ENCODE measurements at regions not wholly inside any gene's neighbourhood (a gene's known extent, or its start where the extent isn't known, plus 50 kb on each side); places are given as distances from the start of the nearest gene placed in this dataset.
"Not testable (repeated sequence)": the region's sequence is repeated elsewhere in the genome, so short reads cannot be mapped to it uniquely, and the experiment has no call there.

GRCh38 chr14:43568022-43568421 lies 939.1 kb downstream of the FSCB start:
- no peak for DNase-seq (ENCODE audit: low read depth)

- DNase-seq (ENCODE audit: low read depth), result no peak
These were observed 958.7 kb downstream of the FSCB start for GRCh38 chr14:43548368-43548767.

- DNase-seq (ENCODE audit: low read depth), result not testable (repeated sequence)
These were observed 959.5 kb downstream of the FSCB start for GRCh38 chr14:43547596-43547995.

GRCh38 chr14:43541356-43541755 lies 965.7 kb downstream of the FSCB start:
- DNase-seq (ENCODE audit: low read depth), result no peak

GRCh38 chr14:43540948-43541347 lies 966.1 kb downstream of the FSCB start:
- no peak for DNase-seq (ENCODE audit: low read depth)

- DNase-seq (ENCODE audit: low read depth), result no peak
These were observed 967.9 kb downstream of the FSCB start for GRCh38 chr14:43539210-43539609.

- no peak for DNase-seq (ENCODE audit: low read depth)
These were observed 971.7 kb downstream of the FSCB start for GRCh38 chr14:43535231-43535838.

GRCh38 chr14:43532825-43533416 lies 974.2 kb downstream of the FSCB start:
- no peak for DNase-seq (ENCODE audit: low read depth)

GRCh38 chr14:43528321-43528720 lies 978.8 kb downstream of the FSCB start:
- no peak for DNase-seq (ENCODE audit: low read depth)

GRCh38 chr14:43525658-43526057 lies 981.4 kb downstream of the FSCB start:
- no peak for DNase-seq (ENCODE audit: low read depth)

GRCh38 chr14:43522901-43523300 lies 984.2 kb downstream of the FSCB start:
- DNase-seq (ENCODE audit: low read depth), result no peak

GRCh38 chr14:43522191-43522590 lies 984.9 kb downstream of the FSCB start:
- no peak for DNase-seq (ENCODE audit: low read depth)

GRCh38 chr14:43503508-43503907 lies 1003.6 kb downstream of the FSCB start:
- no peak for DNase-seq (ENCODE audit: low read depth)

GRCh38 chr14:43492359-43492758 lies 1014.7 kb downstream of the FSCB start:
- not testable (repeated sequence) for DNase-seq (ENCODE audit: low read depth)

- no peak for DNase-seq (ENCODE audit: low read depth)
These were observed 1023.7 kb downstream of the FSCB start for GRCh38 chr14:43483415-43483814.

- no peak for DNase-seq (ENCODE audit: low read depth)
These were observed 1025.2 kb downstream of the FSCB start for GRCh38 chr14:43481864-43482263.

GRCh38 chr14:43480976-43481375 lies 1026.1 kb downstream of the FSCB start:
- DNase-seq (ENCODE audit: low read depth), result no peak

GRCh38 chr14:43479596-43480195 lies 1027.4 kb downstream of the FSCB start:
- no peak for DNase-seq (ENCODE audit: low read depth)

GRCh38 chr14:43476822-43477221 lies 1030.3 kb downstream of the FSCB start:
- DNase-seq (ENCODE audit: low read depth), result no peak

- DNase-seq (ENCODE audit: low read depth), result no peak
These were observed 1031.3 kb downstream of the FSCB start for GRCh38 chr14:43475757-43476156.

- no peak for DNase-seq (ENCODE audit: low read depth)
These were observed 1035.5 kb downstream of the FSCB start for GRCh38 chr14:43471595-43471994.

- no peak for DNase-seq (ENCODE audit: low read depth)
These were observed 1042.1 kb downstream of the FSCB start for GRCh38 chr14:43464968-43465367.

- no peak for DNase-seq (ENCODE audit: low read depth)
These were observed 1057.8 kb downstream of the FSCB start for GRCh38 chr14:43449291-43449690.

All from forelimb muscle (tissue), 1 donor.